MG63 (cell line): ENCODE measurements at regions not wholly inside any gene's neighbourhood (a gene's known extent, or its start where the extent isn't known, plus 50 kb on each side); places are given as distances from the start of the nearest gene placed in this dataset.

Experiments used
- DNase-seq: peaks from one replicate; pipeline ENCODE4 v3.0.0-alpha.2; 2020
- H3K27me3 ChIP-seq: fragments of 250-450 bp; sonication (Bioruptor Pico); 2 replicates; pipeline ENCODE4 v1.5.1; 2020; ENCODE audit warnings: mild to moderate bottlenecking, moderate library complexity
- H3K36me3 ChIP-seq: fragments of 250-450 bp; sonication (Bioruptor Pico); 2 replicates; pipeline ENCODE4 v1.5.1; 2020; ENCODE audit warnings: mild to moderate bottlenecking, moderate library complexity
- H3K4me3 ChIP-seq: fragments of 250-450 bp; sonication (Bioruptor Pico); 2 replicates; pipeline ENCODE4 v1.5.1; 2020; ENCODE audit warnings: mild to moderate bottlenecking, moderate library complexity
- H3K9me3 ChIP-seq: fragments of 250-450 bp; sonication (Bioruptor Pico); 2 replicates; pipeline ENCODE4 v1.5.1; 2020; ENCODE audit warnings: mild to moderate bottlenecking, moderate library complexity

DNA sequence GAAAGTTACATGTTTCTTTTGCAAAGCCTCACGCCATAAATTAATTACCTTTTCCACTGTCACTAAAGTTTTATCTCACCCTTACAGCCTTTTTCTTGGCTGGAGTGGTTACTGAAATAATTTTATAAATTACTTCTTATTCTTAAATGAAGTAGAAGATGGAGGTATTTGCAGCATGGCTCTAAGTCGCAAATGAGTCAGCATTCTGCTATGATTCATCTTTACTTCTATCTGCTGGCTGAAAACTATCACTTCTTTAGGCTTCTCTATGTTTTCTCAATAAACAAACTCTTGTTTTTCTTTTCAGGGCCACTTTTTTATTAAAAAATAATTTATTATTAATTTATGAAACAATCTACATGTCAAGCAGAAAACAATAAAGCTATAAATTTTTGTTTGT lies 210.2 kb upstream of the GYPA start:
- Histone ChIP-seq H3K36me3 (no peaks in the 10 kb centered on the region), H3K27me3 (no peaks in the 10 kb centered on the region), H3K9me3 (no peaks in the 10 kb centered on the region), H3K4me3 (no peak overlapping the region)
- no peak for DNase-seq

DNA sequence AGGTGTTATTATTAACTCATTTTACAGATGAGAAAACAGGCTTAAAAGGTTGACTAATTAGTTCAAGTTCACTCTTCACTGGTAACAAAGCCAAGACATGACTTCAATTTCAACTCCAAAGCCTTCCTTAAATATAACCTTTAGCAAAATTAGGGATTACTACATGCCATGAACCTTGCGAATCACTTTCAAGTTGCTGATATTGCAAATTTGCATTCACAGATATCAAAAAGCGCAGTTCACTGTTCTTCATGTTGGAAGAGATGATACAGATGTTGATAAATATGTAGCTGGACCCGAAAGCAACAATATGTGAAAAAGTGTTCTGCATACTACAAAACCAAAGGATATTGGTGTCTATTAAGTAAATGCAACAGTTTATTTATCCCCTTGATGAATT lies 210.8 kb upstream of the GYPA start:
- Histone ChIP-seq H3K27me3 (no peaks in the 10 kb centered on the region), H3K36me3 (no peaks in the 10 kb centered on the region), H3K4me3 (no peak overlapping the region), H3K9me3 (no peaks in the 10 kb centered on the region)
- no peak for DNase-seq

DNA sequence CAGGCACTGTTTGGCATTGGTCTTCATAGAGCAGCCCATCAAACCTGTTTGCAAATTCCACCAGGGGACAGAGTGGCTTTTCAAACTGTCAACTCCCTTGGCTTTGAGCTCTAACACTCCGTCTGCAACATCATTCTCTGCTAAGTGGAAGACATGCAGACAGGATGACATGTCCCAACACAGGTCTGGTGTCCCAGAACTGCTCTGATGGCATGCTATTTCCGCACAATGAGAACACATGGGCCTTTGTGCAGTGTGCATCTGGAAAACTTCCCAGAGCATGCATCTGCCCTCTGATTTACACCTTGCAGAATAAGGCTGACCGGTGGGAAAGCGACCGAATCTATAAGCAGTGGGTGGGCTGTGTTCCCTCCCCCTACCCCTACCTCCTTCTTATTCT lies 212.8 kb upstream of the GYPA start:
- no peaks in the 10 kb centered on the region for H3K36me3 ChIP-seq
- no peaks in the 10 kb centered on the region for H3K9me3 ChIP-seq
- DNase-seq = no peak
- no peaks in the 10 kb centered on the region for H3K27me3 ChIP-seq
- no peak overlapping the region for H3K4me3 ChIP-seq

DNA sequence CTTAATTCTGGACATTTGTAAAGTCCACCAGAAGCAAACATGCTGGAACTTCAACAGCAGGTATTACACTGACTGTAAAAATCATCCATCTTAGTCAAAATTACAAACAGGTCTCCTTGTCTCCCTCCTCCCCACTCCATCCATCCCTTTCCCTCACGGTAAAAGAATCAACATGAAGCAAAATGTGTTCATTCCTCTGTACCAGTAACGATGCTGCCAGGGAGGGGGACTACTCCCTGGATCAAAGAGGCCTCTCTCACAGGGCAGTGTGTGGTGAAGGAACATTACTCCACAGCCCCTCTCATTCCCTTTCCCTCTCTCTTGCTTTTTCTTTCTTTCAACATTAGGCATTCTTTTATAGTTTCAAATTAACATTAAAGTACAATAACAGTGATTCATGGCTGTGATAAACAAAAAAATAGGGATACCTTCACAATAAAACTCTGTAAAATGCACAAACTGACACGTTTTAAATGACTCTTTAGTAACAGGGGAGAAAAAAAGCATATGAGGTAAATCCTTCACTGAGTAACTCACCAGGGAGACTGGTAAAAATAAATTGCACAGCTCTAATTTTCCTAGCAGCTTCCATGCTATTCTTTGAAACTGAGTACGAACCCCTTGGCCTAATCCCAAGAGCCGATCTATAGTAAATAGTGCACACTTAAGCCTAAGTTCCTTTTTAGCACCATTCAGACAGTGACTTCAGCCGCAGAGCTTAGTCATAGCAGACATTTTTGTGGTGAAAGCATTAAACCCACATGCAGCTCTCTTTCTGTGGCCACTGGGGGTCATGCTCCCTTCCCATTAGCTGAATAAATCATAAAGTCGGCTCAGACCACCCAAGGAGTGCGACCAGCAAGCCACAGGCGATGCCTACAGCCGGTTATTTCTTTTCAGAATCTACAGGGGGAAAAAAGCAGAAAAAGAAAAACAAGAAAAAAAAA lies 215.6 kb upstream of the GYPA start:
- H3K27me3 ChIP-seq = no peaks in the 10 kb centered on the region
- H3K4me3 ChIP-seq = no peak overlapping the region
- DNase-seq = peak; percentile 32
- H3K9me3 ChIP-seq = no peaks in the 10 kb centered on the region
- H3K36me3 ChIP-seq = no peaks in the 10 kb centered on the region

DNA sequence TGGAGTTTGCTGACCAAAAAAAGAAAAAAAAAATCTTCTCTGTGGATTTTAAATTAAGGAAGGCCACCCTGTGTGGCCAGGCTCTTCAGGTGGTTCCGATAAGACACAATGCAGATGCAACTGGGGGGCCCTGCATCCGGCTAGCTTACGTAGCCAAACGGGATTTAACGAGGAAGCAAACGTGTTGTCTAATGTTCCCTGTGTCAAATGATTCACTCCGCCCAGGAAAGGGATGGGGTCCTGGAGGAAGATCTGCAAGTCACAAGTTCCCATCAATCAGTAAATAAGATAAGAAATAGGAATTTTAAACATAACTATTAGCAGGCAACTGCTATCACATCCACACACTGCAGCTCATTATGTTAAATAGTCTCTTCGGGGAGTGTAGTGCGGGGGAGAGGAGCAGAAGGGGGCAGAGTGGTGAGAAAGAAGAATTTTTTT lies 216.4 kb upstream of the GYPA start:
- no peaks in the 10 kb centered on the region for H3K9me3 ChIP-seq
- no peak for DNase-seq
- H3K27me3 ChIP-seq = no peaks in the 10 kb centered on the region

DNA sequence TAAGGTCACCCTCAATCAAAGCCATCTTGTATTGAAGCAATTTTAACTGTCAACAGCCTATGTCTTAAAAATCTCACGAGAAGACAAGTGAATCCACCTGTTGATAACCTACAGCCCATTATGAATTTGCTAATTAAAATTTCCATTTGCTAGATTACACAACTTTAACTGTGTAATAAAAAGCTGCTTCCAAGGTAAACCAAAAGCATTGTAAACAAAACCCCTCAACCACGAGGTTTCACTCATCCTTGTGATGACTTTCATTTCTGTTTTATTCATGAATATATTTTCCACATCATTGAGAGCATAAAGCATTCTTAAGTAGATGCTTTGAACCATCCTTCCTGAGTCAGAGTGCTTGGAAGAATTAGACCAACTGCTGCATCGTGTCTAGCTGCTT lies 217.5 kb upstream of the GYPA start:
- no peak overlapping the region for H3K4me3 ChIP-seq
- no peak for DNase-seq
- H3K9me3 ChIP-seq = no peaks in the 10 kb centered on the region
- no peaks in the 10 kb centered on the region for H3K36me3 ChIP-seq
- H3K27me3 ChIP-seq = no peaks in the 10 kb centered on the region

More for the DNA sequence above, 216.4 kb upstream of the GYPA start:
- H3K4me3 ChIP-seq = no peak overlapping the region
- H3K36me3 ChIP-seq = no peaks in the 10 kb centered on the region

DNA sequence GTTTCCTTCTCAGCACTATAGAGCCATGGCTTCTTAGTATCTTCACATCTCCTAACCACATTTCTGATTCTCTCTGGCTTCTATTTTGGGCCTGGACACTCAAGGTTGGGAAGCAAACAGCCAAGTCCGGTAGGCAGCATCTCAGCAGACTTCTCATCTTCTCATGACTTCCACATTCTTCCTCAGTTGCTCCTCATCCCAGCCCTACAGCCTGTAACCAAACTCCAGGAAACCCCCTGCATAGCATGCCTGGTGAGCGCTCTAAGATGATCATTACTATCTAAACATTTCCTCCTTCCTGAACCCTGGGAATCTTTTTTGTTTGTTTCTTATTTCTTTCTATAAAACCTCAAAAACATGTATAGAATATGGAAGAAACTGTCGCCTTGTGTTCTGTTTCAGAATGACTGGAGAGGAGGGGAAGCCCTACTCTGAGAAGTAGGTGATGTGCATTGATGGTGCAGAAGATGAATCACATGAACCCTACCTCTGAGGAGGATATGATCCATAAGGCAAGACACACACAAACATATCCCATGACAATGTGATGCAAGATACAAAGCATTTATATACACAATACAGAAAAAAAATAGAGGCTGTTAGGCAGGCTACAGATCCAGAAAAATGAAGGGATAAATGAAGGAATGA lies 219.8 kb upstream of the GYPA start:
- no peaks in the 10 kb centered on the region for H3K9me3 ChIP-seq
- DNase-seq = no peak
- H3K27me3 ChIP-seq = no peaks in the 10 kb centered on the region
- no peaks in the 10 kb centered on the region for H3K36me3 ChIP-seq
- no peak overlapping the region for H3K4me3 ChIP-seq

DNA sequence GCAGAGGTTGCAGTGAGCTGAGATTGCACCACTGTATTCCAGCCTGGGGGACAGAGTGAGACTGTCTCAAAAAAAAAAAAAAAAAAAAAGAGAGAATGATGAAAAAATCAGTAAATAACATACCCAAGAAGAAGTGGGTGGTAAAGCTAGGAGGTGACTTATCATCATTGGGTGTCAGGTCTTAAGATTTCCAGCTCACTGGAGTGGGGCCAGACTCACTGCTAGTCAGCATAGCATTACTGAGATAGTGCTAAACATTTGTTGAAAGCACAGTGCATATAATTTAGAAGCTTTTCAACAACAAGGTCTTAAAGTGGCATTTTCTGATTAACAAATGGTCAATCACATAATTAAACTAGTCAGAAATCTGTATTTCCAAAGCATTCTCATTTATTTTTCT lies 221.8 kb upstream of the GYPA start:
- H3K36me3 ChIP-seq = no peaks in the 10 kb centered on the region
- H3K4me3 ChIP-seq = no peak overlapping the region
- H3K9me3 ChIP-seq = no peaks in the 10 kb centered on the region
- DNase-seq = no peak
- H3K27me3 ChIP-seq = no peaks in the 10 kb centered on the region

DNA sequence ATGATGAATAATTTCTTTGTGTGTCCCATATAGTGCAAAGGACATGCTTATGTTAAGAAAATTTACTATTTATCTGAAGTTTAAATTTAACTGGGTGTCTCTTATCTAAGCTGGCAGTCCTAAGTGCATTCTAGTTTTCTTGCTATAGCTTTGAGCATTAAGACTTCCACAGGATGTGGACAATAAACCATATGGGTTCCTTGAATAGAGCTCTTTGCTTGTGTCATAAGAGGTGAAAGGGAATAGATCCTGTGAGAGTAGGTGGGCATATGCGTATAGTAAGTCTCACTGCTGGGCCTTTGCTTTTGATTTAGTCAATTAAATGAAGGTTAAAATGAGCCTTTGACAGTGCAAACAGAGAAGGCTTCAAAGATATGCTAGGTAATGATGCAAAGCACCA lies 223.4 kb upstream of the GYPA start:
- Histone ChIP-seq H3K4me3 (no peak overlapping the region), H3K36me3 (no peaks in the 10 kb centered on the region), H3K9me3 (no peaks in the 10 kb centered on the region), H3K27me3 (no peaks in the 10 kb centered on the region)
- DNase-seq = no peak

DNA sequence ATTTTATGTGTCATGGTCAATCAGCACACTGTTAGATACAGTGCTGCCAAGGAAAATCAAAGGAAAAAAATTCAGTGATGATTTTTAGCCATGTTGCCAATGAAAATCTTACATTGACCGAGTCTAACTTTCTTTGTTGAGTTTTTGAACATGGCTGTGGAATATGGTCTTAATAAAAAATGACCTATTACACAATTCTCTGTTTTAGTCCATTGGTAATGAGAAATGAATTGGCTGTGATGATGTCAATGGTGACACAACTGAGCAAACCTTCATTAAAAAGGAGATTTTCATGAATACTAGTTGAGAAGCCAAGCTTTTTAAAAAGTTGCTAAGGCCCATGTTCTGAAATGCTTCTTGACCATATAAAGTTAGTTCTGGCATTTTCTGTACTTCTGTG lies 225.9 kb upstream of the GYPA start:
- Histone ChIP-seq H3K36me3 (no peaks in the 10 kb centered on the region), H3K9me3 (no peaks in the 10 kb centered on the region), H3K27me3 (no peaks in the 10 kb centered on the region), H3K4me3 (no peak overlapping the region)
- DNase-seq = no peak

DNA sequence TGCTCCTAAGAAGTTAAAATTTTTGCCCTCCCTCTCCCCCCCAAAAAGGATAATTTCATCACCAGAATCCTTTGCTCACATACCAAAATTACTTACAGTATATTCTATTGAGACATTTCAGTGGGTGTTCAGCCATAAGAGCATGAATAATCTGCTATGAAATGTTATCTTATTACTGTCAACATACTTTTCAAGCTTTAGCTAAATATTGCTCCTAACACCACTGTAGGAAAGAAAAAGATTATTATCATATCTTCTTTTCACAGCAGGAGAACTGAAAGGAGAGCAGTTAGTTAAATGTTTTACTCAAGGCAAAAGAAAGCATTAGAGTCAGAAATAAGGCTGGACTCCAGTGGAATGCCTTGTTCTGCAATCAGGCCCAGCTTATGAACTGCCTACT lies 231.0 kb upstream of the GYPA start:
- Histone ChIP-seq H3K27me3 (no peaks in the 10 kb centered on the region), H3K4me3 (no peak overlapping the region), H3K9me3 (no peaks in the 10 kb centered on the region)

DNA sequence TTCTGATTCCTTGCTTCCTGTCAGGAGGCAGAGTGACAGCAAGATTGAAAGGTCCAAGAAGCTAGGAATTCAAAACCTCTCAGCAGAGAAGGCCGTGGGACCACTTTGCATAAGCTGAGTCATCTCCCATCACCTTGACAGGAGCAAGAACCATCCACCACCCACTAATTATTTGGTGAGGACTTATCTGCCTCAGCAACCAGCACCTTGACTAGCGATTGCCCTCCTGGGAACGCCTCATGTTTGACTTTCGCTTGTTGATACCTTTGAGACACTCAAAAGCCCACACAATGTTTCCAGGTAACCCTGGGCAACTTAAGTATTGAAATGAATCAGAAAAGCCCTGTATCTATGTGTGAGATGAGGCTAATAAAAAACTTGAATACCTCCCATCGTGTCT lies 233.5 kb upstream of the GYPA start:
- no peak overlapping the region for H3K4me3 ChIP-seq
- H3K9me3 ChIP-seq = no peaks in the 10 kb centered on the region
- H3K36me3 ChIP-seq = no peaks in the 10 kb centered on the region
- no peaks in the 10 kb centered on the region for H3K27me3 ChIP-seq
- DNase-seq = no peak

More for the DNA sequence above, 231.0 kb upstream of the GYPA start:
- H3K36me3 ChIP-seq = no peaks in the 10 kb centered on the region
- DNase-seq = no peak

DNA sequence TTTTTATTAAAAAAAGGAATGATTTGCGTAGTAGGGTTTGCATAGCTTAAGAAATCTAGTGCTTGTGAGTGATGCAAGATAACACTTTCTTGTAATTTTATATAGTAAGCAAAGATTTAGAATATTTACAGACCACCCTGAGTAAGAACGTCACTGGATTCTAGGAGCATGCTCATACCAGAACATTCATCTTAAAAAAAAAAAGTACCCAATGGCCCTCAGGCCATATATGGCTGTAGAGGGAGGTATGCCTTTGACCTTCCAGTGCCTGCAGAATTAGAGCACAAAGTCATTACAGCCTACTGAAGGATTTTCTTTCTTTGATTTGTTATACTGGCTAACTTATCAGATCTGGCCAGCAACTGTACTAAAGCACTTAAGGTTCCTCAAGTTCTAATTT lies 236.3 kb upstream of the GYPA start:
- no peaks in the 10 kb centered on the region for H3K36me3 ChIP-seq
- no peak overlapping the region for H3K4me3 ChIP-seq
- DNase-seq = no peak
- H3K9me3 ChIP-seq = no peaks in the 10 kb centered on the region
- no peaks in the 10 kb centered on the region for H3K27me3 ChIP-seq

DNA sequence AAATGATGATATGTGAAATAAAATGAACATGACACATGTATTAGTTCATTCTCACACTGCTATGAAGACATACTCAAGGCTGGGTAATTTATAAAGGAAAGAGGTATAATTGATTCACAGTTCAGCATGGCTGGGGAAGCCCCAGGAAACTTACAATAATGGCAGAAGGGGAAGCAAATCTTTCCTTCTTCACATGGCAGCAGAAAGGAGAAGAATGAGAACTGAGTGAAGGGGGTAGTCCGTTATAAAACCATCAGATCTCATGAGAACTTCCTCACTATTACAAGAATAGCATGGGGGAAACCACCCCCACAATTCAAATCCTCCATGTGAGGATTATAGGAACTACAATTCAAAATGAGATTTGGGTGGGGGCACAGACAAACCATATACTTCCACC lies 243.9 kb upstream of the GYPA start:
- Histone ChIP-seq H3K4me3 (no peak overlapping the region), H3K36me3 (no peaks in the 10 kb centered on the region), H3K27me3 (no peaks in the 10 kb centered on the region), H3K9me3 (no peaks in the 10 kb centered on the region)
- DNase-seq = no peak

DNA sequence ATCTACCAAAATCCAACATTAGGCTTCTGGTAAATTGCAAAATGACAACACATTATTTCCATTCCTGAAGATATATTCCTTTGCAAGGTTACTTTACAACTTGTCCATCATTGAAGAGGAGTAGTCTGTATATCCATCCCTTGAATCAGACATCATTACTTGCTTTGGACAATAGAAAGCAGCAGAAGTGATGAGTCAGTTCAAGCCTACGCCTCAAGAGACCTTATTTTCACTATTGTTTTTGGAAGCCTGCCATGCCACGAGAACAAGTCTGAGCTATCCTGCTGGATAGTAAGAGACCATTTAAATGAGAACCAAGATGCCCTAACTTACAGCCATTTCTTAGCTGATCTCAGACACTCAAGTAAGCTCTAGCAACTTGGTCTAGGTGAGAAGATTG lies 246.0 kb upstream of the HHIP start:
- Histone ChIP-seq H3K36me3 (no peaks in the 10 kb centered on the region), H3K27me3 (no peaks in the 10 kb centered on the region), H3K9me3 (no peaks in the 10 kb centered on the region), H3K4me3 (no peak overlapping the region)
- peak; percentile 45 for DNase-seq

DNA sequence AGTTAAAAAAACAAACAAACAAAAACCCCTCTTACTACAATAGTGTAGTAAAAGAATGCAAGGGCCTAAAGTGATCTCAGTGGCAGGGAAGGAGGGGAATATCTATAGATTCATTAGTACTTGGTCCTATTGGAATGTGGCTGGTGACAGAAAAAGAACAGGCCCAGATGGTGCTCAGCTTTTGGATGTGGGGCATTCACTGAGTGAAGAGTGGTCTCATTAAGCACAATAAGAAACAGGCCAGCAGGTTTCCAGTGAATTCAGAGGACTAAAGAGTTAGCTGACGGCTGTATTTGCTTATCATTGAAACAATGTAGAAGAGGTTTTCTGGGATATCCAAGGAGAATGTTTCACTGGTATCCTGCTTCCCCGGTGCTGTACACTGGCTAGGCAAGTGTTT lies 243.8 kb upstream of the HHIP start:
- no peak overlapping the region for H3K4me3 ChIP-seq
- H3K27me3 ChIP-seq = no peaks in the 10 kb centered on the region
- no peak for DNase-seq
- no peaks in the 10 kb centered on the region for H3K9me3 ChIP-seq
- H3K36me3 ChIP-seq = no peaks in the 10 kb centered on the region

DNA sequence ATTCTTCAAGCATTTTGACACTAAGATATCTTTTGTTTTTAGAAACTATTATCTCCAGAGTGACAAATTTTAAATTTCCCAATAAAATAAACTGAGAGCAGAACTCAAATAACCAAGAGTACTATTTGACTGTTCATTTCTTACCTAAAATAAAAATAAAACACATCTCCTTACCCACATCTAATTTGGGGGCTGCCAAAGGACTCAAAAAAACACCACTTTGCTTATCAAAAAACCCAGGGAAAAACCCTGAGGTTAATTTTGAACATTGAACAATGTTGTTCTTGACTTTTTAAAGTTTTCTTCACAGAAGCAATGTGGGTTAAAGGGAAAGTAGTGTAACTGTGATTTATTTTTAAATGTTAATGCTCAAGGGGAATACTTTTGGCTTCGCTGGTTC lies 243.0 kb upstream of the HHIP start:
- Histone ChIP-seq H3K36me3 (no peaks in the 10 kb centered on the region), H3K27me3 (no peaks in the 10 kb centered on the region), H3K4me3 (no peak overlapping the region), H3K9me3 (no peaks in the 10 kb centered on the region)
- no peak for DNase-seq

DNA sequence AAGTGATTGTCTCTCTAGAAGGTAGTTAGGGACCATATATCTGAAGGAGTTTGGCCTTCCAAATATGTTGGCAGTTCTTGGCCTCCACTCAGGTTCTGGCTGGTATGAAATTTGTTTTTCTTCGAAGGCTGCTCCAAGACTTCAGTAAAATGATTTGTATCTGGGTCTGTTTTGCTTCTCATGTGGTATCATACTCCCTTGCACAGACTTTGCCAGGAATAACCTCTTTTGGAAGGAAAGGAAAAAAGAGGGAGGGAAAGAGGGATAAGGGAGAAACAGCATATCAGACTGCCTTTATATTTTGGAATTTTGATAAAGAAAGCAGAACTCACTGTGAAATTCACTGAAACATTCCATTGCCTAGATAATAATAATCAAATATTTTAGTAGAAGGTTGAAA lies 242.1 kb upstream of the HHIP start:
- Histone ChIP-seq H3K4me3 (no peak overlapping the region), H3K9me3 (no peaks in the 10 kb centered on the region), H3K27me3 (no peaks in the 10 kb centered on the region), H3K36me3 (no peaks in the 10 kb centered on the region)
- DNase-seq = no peak
